Vagina (tissue), 2 donors: ENCODE measurements at regions not wholly inside any gene's neighbourhood (a gene's known extent, or its start where the extent isn't known, plus 50 kb on each side); places are given as distances from the start of the nearest gene placed in this dataset.

Experiments
- POLR2A ChIP-seq, 2 donors: fragments of 450-650 bp; IDR thresholded peaks; one replicate each; pipeline ENCODE4 v1.6.1; 2017; ENCODE audit warnings: antibody characterized with exemption in 2 of 2, mild to moderate bottlenecking in 2 of 2, moderate library complexity in 2 of 2
- POLR2AphosphoS5 ChIP-seq, 2 donors: sonication (generic); formaldehyde crosslinking; IDR thresholded peaks; one replicate each; pipeline ENCODE4 v1.9.0; 2017; ENCODE audit warnings: antibody characterized with exemption in 2 of 2, mild to moderate bottlenecking in 2 of 2, low read depth in 1 of 2; ENCODE audit not compliant: insufficient read depth in 1 of 2
- TF ChIP-seq, protein P1 (sequence below), 3 experiments: fragments of 450-650 bp in 2 of 3; fragments of 200-600 bp in 1 of 3; sonication (generic) in 1 of 3; IDR thresholded peaks; one replicate each; pipeline ENCODE4 v1.5.1; 2017 to 2019; ENCODE audit warnings: antibody characterized with exemption in 3 of 3, mild to moderate bottlenecking in 2 of 3, moderate library complexity in 2 of 3

DNA sequence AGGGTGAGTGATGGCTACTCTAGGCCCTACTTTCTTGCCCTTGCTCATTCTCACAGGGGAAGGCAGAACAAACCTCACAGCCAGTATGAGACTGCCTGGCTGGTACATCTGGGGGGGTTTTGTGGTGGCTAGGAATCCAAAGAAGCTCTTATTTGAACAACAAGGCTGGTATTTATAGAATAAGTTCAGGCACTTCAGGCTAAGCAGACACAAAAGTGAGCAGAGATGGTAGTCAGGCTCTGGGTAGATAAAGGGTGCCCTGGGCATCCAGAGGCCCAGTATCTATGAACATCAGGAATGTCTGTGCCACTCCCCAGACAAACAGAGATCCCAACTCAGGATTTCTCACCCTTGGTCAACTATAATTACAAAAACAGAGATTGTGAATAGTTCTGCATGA, 57.2 kb upstream of the RTN4 start:
- TF ChIP-seq, protein P1, sequence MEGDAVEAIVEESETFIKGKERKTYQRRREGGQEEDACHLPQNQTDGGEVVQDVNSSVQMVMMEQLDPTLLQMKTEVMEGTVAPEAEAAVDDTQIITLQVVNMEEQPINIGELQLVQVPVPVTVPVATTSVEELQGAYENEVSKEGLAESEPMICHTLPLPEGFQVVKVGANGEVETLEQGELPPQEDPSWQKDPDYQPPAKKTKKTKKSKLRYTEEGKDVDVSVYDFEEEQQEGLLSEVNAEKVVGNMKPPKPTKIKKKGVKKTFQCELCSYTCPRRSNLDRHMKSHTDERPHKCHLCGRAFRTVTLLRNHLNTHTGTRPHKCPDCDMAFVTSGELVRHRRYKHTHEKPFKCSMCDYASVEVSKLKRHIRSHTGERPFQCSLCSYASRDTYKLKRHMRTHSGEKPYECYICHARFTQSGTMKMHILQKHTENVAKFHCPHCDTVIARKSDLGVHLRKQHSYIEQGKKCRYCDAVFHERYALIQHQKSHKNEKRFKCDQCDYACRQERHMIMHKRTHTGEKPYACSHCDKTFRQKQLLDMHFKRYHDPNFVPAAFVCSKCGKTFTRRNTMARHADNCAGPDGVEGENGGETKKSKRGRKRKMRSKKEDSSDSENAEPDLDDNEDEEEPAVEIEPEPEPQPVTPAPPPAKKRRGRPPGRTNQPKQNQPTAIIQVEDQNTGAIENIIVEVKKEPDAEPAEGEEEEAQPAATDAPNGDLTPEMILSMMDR (IDR thresholded peaks at IDR 0.05) = no peak
- no peak for TF ChIP-seq POLR2A (IDR thresholded peaks at IDR 0.05)
- TF ChIP-seq POLR2AphosphoS5 (IDR thresholded peaks at IDR 0.05; ENCODE audit: insufficient read depth in 1 of 2, low read depth in 1 of 2) = no peak
